Activated CD4-positive, CD25-positive, alpha-beta regulatory T cell (primary cell): ENCODE measurements at regions not wholly inside any gene's neighbourhood (a gene's known extent, or its start where the extent isn't known, plus 50 kb on each side); places are given as distances from the start of the nearest gene placed in this dataset.
"Not testable (repeated sequence)": the region's sequence is repeated elsewhere in the genome, so short reads cannot be mapped to it uniquely, and the experiment has no call there.

Experiments
- DNase-seq, 4 experiments: peaks; one replicate each; lab custom pipeline; 2025; lab: John Stamatoyannopoulos, UW

- no peak for DNase-seq
These were observed 222.2 kb upstream of the TENM4 start for GRCh38 chr11:79663017-79663416.

GRCh38 chr11:79661373-79661772 lies 220.5 kb upstream of the TENM4 start:
- no peak for DNase-seq

DNA sequence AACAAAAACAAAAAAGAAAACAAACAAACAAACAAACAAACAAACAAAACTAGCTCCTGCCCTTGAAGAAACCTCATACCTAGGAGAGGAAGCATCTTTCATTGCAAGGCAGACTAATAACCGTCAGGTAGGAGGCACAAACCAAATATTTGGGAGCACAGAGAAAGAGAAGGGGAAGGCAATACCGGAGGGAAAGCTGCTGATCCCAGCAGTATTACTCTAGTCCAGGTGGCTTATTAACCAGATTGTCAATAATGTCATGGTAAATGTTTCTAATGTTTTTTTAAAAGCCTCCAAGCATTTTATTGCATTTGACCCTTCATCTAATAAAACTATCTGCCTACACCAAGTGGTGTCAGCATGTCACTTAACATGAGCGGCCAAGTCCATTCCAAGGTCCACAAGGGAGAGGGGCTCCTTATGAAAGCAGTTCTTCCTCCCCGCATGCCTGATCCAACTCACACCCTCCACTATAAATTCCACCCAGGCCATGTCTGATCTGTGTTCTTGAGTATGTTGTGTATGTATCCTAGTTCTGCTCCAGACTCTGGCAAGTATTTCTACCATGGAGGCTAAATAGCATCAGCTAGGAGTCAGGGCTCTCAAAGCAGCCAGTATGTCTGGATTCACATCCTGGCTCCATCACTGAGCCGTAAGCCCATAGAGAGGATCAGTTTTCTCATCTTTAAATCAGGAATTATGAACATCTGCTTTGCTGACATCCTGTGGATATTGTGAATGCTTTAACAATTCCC lies 208.1 kb upstream of the TENM4 start:
- no peak for DNase-seq

- DNase-seq: no peak
These were observed 196.4 kb upstream of the TENM4 start for GRCh38 chr11:79637219-79637618.

DNA sequence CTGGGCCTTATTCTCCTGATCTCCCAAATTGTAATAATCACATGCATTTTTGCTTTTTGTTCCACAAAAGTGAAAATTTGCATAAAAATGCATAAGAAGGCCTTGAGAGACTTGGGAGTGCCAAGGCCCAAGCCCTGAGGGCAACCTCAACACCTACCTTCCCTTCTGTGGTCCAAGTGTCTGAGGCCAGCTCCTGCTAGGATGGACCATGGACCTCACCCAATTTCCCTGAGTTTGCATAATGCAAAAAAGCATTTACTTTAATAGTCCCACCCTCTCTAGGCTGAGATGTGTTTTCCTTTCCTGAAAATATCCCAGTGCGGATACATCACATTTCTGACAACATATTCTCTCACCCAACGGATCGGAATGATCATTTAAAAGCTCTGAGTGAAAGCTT lies 194.1 kb upstream of the TENM4 start:
- DNase-seq: no peak

GRCh38 chr11:79627281-79627680 lies 186.5 kb upstream of the TENM4 start:
- DNase-seq: no peak

- no peak for DNase-seq
These were observed 185.6 kb upstream of the TENM4 start for GRCh38 chr11:79626135-79627075.

DNA sequence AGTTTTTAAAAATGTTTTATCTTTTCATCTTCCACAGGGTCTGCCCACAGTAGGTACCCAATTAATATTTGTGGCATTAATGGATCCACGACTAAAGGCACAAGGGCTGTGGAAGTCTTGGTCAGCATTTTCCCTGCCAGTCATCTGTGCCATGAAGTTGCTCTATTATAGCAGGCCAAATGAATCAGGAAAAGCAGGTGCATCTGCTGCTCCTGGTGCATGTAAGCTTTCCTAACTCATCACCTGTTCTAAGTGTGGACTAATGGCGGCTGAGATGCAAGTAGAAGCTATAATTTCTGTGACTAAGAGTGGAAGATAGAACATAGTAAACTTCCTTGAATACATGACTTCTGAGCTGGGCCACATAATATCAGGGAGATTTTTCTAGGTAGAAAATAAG lies 182.5 kb upstream of the TENM4 start:
- no peak for DNase-seq

- DNase-seq: no peak
These were observed 176.7 kb upstream of the TENM4 start for GRCh38 chr11:79617561-79617960.

DNA sequence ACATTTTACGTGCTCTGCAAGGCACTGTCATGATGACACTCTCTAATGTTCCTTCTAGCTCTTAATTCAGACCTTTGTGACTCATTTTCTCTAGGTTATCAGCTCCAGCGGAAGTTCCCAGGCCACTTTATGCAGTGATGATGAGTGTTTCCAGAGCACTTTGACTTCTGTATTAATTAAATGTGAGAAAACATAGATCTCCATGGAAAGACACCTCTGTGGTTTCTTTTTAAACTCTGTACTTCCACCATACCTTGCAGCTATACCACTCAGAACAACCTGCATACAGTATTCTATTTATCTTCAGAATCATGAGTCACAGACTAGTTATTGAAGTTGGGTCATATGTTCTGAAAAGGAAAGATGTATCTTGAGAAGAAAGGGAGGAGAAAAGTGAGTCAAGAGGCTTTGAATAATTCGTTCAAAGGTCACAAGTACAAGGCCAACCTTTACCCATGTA lies 175.6 kb upstream of the TENM4 start:
- no peak for DNase-seq

DNA sequence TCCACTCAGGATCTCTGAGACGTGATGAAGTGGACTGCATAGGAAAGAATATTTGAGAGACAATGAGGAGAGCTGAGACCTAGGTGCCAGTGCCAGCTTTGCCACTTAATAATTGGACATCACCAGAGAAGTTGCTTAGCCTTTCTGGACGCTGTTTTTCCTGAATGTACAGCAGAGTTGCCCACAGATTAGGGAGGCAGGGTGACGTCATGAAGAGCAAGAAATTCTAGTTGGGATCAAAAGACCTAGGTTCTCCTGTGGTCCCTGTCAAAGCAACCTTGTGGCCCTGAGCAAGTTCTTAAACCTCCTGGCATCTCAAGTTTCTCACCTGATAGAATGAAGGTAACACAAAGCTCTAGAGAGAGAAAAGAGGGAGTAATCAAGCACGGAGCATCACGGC lies 174.6 kb upstream of the TENM4 start:
- no peak for DNase-seq

DNA sequence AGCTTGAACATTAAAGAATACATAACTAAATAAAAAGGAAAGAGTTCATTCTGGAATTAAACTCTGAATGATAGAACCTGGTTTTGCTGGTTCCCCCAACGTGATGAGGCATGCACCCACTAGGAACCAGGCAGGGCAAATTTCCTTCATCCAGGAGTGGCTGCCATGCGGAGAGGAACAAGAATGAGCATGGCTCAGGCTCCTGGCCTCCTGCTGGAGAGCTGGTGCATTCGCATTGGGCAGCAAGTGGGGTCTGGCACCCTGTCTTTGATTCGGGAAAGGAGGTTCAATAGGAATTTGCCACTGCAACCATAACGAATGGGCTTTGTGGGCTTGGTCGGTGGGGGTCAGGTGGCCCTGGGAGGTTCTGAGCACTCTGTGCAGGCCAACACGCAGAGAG lies 169.8 kb upstream of the TENM4 start:
- no peak for DNase-seq

GRCh38 chr11:79610139-79610538 lies 169.3 kb upstream of the TENM4 start:
- no peak for DNase-seq

DNA sequence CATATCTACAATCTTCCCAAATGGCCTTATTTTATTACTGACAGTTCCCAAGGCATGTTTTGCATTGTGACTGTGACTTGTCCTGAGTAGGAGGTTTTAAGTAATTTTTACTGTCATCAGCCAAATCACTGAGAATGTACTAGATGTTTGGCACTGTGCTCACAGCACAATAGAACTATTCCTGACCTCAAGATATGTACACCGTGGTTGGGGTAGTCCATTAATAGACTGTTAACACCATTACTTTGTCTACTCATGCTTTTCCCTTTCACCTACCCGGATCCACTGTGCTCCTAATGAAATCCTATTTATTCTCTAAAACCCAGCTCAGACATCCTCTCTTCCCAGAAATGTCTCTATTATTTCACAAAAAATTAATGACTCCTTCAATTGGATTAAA lies 168.7 kb upstream of the TENM4 start:
- no peak for DNase-seq

DNA sequence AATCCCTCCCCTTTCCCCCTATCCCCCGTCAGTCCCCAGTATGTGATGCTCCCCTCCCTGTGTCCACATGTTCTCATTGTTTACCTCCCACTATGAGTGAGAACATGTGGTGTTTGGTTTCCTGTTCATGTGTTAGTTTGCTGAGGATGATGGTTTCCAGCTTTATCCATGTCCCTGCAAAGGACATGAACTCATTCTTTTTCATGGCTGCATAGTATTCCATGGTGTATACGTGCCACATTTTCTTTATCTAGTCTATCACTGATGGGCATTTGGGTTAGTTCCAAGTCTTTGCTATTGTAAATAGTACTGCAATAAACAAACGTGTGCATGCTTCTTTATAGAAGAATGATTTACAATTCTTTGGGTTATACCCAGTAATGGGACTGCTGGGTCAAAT lies 165.6 kb upstream of the TENM4 start:
- DNase-seq: not testable (repeated sequence)

DNA sequence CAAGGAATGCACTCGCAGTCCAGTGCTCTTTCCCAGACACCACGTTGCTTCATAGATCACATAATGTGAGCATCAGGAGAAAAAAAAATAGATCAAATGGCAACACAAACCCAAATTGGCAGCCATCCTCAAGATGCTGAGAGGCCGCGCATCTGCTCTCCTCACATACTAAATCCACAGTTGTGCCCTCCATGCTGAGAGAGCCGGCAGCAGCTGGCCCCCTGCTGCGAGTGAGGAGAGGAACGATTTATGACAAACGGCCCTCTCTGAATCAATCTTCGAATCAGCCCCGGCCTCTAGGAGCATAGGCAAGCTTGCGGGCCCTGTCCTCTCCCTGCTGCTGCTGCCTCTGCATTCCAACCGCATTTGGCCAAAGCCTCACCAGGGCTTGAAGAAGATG lies 159.9 kb upstream of the TENM4 start:
- DNase-seq: no peak

GRCh38 chr11:79594834-79595233 lies 154.0 kb upstream of the TENM4 start:
- DNase-seq: no peak

DNA sequence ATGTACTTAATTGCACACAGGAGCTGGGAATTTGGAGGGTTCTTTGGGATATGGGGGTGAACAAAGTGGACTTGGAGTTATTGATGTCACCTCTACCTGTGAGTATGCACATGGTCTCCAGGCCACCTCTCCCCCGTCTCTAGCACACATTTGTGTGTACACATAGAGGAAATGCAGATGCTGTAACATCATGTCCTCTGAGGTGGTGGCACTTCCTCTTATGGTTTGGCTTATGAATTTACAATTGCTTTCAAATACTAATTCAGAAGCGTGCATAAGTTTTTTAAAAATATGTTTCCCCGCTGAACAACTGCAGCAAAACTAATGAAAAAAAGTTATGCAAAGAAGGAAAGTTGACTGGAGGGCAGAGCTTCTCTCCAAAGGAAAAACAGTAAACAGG lies 152.0 kb upstream of the TENM4 start:
- DNase-seq: no peak

DNA sequence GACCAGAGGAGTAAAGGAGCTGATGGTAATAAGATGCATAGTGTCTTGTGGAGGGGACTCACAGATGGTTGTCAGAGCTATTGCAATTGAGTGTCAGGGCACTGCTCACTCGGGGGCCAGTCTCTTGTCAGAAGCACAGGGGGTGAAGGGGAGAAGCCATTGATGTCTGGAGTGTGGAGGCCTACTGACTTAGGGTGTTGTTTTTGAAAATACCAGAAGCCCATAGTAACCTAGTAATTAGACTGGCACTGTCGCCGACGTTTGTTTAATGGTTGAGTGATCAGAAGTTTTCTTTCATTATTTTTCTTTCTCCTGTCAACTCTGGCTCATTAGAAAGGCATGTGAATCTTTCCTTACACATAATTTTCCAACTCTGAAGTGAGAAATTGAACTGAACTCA lies 151.6 kb upstream of the TENM4 start:
- DNase-seq: no peak

GRCh38 chr11:79582434-79582833 lies 141.6 kb upstream of the TENM4 start:
- DNase-seq: no peak

DNA sequence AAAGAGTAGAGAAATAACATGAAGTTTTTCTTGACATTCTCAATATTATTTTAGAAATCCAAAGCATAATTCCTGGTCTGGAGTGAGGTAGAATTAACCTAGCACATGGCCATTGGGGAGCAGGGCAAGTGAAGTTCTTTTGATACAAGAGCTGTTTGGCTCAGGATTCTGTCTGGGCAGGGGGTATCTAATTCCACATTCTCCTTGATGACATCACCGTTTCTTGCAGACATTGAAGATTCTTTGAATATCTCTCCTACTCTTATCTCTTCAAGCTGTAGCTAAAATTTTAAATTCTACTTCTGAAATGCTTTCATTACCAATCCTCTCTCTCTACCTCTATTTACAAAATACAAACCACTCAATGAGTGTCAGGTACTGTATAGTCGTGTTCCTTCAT lies 138.2 kb upstream of the TENM4 start:
- DNase-seq: no peak

DNA sequence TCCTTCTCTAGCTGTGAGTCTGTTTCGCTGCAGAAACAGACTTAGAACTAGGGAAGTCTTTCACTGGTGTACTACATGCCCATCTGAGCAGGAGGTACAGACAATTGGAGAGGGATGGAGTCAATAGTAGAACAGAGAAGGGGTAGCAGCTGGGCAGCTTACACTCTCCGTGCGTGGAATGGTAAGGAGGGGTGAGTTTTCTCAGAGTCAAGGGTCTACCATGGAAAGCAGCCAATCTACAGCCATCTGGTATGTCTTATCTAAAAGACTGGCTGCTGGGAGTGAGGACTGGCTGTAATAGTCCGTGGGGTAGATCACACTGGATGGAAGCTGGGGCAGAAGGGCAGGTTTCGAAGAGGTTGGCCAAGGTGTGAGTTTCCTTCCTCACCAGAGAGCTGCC lies 137.3 kb upstream of the TENM4 start:
- no peak for DNase-seq

- DNase-seq: no peak
These were observed 134.9 kb upstream of the TENM4 start for GRCh38 chr11:79575701-79576100.
